Gastroesophageal sphincter (tissue), 4 donors: ENCODE measurements at regions not wholly inside any gene's neighbourhood (a gene's known extent, or its start where the extent isn't known, plus 50 kb on each side); places are given as distances from the start of the nearest gene placed in this dataset.

Source experiments
- ATAC-seq: fragments of 150-250 bp; one replicate; pipeline ENCODE4 v1.9.1; 2016; ENCODE audit warnings: mild to moderate bottlenecking, moderate library complexity
- H3K27ac ChIP-seq, 4 donors: fragments of 200-600 bp; sonication (generic) in 3 of 4; 1 replicate in 3 of 4; 2 replicates in 1 of 4; pipeline ENCODE4 v1.5.1; 2016 to 2019
- H3K27me3 ChIP-seq: fragments of 200-600 bp; sonication (generic); one replicate; pipeline ENCODE4 v1.5.1; 2019
- H3K36me3 ChIP-seq, 2 donors: fragments of 200-600 bp; sonication (generic); one replicate each; pipeline ENCODE4 v1.5.1; 2019; ENCODE audit warnings: control low read depth in 1 of 2
- H3K4me1 ChIP-seq, 3 donors: fragments of 200-600 bp; sonication (generic); 1 replicate in 2 of 3; 2 replicates in 1 of 3; pipeline ENCODE4 v1.5.1; 2016 to 2019; ENCODE audit warnings: control low read depth in 2 of 3
- H3K4me3 ChIP-seq, 2 donors: fragments of 200-600 bp; sonication (generic); one replicate each; pipeline ENCODE4 v1.5.1; 2019; ENCODE audit warnings: mild to moderate bottlenecking in 1 of 2, moderate library complexity in 1 of 2
- H3K9me3 ChIP-seq, 3 donors: fragments of 200-600 bp; sonication (generic); one replicate each; pipeline ENCODE4 v1.5.1; 2017 to 2019; ENCODE audit warnings: control low read depth in 2 of 3
- CTCF ChIP-seq, 4 experiments: fragments of 200-600 bp in 2 of 4; fragments of 450-650 bp in 2 of 4; sonication (generic) in 1 of 4; IDR thresholded peaks; one replicate each; pipeline ENCODE4 v1.5.1; 2017 to 2019; ENCODE audit warnings: antibody characterized with exemption in 4 of 4, mild to moderate bottlenecking in 2 of 4, moderate library complexity in 2 of 4
- EP300 ChIP-seq: sonication (generic); formaldehyde crosslinking; IDR thresholded peaks from one replicate; pipeline ENCODE4 v1.6.1; 2017; ENCODE audit warnings: antibody characterized with exemption, mild to moderate bottlenecking
- POLR2A ChIP-seq, 2 donors: fragments of 450-650 bp; IDR thresholded peaks; one replicate each; pipeline ENCODE4 v1.6.1; 2017; ENCODE audit warnings: antibody characterized with exemption in 2 of 2, mild to moderate bottlenecking in 2 of 2, moderate library complexity in 1 of 2
- POLR2AphosphoS5 ChIP-seq: sonication (generic); formaldehyde crosslinking; IDR thresholded peaks from one replicate; pipeline ENCODE4 v1.6.1; 2017; ENCODE audit warnings: antibody characterized with exemption
- WGBS, 2 donors: methylation state at CpG; one replicate each; pipeline ENCODE4 v1.1.5; 2018; ENCODE audit warnings: low coverage in 1 of 2; 5-methylcytosine and 5-hydroxymethylcytosine counted together

DNA sequence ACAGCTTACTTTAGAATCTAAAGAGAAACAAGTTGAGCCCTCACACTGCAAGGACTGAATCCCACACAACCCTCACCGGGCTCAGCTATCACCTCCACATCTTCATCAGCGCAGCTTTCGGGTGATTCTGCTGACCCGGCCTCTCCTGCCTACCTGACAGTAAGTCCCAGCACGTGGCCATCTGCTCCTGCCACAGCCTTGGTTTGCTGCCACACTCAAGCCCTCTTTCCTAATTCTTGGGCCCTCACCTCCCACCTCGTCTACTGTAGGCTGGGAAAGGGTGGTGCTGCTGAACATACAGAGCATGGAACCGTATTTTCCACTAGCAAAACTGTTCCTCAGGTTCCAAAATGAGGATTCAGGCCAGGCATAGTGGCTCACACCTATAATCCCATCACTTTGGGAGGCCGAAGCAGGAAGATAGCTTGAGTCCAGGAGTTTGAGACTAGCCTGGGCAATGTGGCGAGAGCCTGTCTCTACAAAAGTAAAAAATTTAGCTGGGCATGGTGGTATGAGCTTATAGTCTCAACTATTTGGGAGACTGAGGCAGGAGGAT, 55.3 kb upstream of the HAAO start:
- Histone ChIP-seq H3K9me3 (no peaks in the 10 kb centered on the region), H3K27me3 (no peaks in the 10 kb centered on the region), H3K4me3 (no peak overlapping the region), H3K4me1 (peaks cover 0 to 81% (median 17%) of the 10 kb centered on the region in 3 donors), H3K27ac (peak overlapping the region in 2 of 4 donors; percentile 74 to 80), H3K36me3 (no peaks in the 10 kb centered on the region)
- ATAC-seq: no peak
- TF ChIP-seq POLR2AphosphoS5 (no peak), CTCF (IDR thresholded peaks at IDR 0.05) (no peak), POLR2A (IDR thresholded peaks at IDR 0.05) (no peak), EP300 (no peak)
- 70 to 81% methylated on average over 2 to 6 of the region's 9 CpGs for WGBS, 2 donors

DNA sequence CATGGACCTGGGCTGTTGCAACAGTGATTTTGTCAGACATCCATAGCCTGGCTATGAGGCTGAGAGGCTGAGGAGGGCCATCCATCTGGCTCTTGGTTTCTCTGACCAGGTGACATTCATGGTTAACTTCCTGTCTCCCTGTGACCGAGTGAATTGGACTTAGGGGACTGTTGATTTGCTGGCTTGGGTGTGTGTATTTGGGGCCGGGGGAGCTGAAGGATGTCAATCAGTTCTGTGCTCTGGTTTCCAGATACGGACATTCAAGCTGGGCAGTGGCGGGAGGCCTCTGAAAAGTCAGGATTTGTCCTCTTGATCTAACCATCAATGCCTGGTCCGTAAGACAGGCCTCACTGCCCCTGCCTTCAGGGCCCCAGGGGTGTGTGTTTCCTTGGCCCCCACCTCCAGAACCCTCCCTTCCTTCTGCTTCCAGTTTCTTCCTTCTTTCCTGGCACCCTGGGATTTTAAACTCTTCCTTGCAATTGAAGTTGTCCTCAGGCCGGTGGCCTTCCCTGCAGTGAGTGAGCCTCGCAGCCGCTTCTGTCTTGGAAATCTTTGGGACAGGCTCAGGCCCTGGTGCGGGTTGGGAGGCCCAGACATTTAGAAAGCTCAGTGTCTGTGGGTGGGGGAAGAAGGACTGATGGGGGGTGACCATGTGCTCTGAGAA, 54.7 kb upstream of the HAAO start:
- H3K4me3 ChIP-seq: no peak overlapping the region
- no peak for ATAC-seq
- 86 to 100% methylated on average over 1 to 2 of the region's 9 CpGs for WGBS, 2 donors
- H3K27ac ChIP-seq: peak overlapping the region in 3 of 4 donors; percentile 11 to 80 (median 74)
- H3K27me3 ChIP-seq: no peaks in the 10 kb centered on the region
- H3K9me3 ChIP-seq: no peaks in the 10 kb centered on the region
- H3K36me3 ChIP-seq: no peaks in the 10 kb centered on the region
- TF ChIP-seq POLR2AphosphoS5 (no peak), POLR2A (IDR thresholded peaks at IDR 0.05) (no peak), EP300 (no peak), CTCF (IDR thresholded peaks at IDR 0.05) (no peak)
- H3K4me1 ChIP-seq: peaks cover 0 to 81% (median 17%) of the 10 kb centered on the region in 3 donors

DNA sequence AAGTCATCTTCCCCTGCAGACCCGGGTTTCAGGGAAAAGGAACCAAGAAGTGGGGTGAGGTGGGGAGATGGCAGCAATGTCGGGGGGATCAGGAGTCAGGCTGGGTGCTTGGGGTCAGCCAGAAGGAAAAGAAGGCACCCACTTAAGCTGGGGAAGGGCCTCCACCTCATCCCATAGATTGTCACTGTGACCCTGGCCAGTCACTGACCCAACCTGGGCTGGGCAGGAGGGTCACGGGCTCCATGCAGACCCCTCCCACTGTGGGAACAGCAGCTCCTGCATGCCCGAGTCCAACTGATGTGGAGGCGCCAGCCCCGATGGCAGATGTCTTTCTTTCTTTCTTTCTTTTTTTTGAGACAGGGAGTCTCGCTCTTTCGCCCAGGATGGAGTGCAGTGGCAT, 53.6 kb upstream of the HAAO start:
- TF ChIP-seq CTCF (IDR thresholded peaks at IDR 0.05) (no peak), POLR2A (IDR thresholded peaks at IDR 0.05) (no peak), EP300 (no peak), POLR2AphosphoS5 (no peak)
- Histone ChIP-seq H3K9me3 (no peaks in the 10 kb centered on the region), H3K27ac (peak overlapping the region in 3 of 4 donors; percentile 74 to 80 (median 78)), H3K36me3 (no peaks in the 10 kb centered on the region), H3K27me3 (no peaks in the 10 kb centered on the region), H3K4me3 (no peak overlapping the region), H3K4me1 (peaks cover 0 to 74% (median 20%) of the 10 kb centered on the region in 3 donors)
- no peak for ATAC-seq
- 70% methylated on average over 8 of the region's 8 CpGs; no CpG with 5 or more reads in 1 of the 2 donors for WGBS, 2 donors

GRCh38 chr2:42844901-42845821, 52.8 kb upstream of the HAAO start:
- ATAC-seq: peak; percentile 61
- Histone ChIP-seq H3K4me1 (peaks cover 0 to 82% (median 26%) of the 10 kb centered on the region in 3 donors), H3K4me3 (no peak overlapping the region), H3K9me3 (no peaks in the 10 kb centered on the region), H3K27ac (peak overlapping the region; percentile 39 to 80 (median 76)), H3K36me3 (no peaks in the 10 kb centered on the region), H3K27me3 (no peaks in the 10 kb centered on the region)
- TF ChIP-seq POLR2AphosphoS5: peak; percentile 89
- TF ChIP-seq POLR2A (IDR thresholded peaks at IDR 0.05): no peak
- TF ChIP-seq CTCF (IDR thresholded peaks at IDR 0.05): peak in 1 of 4 experiments; percentile 12
- TF ChIP-seq EP300: no peak
- 11 to 16% methylated on average over 9 to 14 of the region's 20 CpGs for WGBS, 2 donors
